GM12891 (cell line): ENCODE measurements at regions not wholly inside any gene's neighbourhood (a gene's known extent, or its start where the extent isn't known, plus 50 kb on each side); places are given as distances from the start of the nearest gene placed in this dataset.

Experiments
- PAX5 ChIP-seq: IDR thresholded peaks from 2 replicates; pipeline ENCODE4 v1.6.1; 2011; ENCODE audit warnings: low read length, moderate library complexity, mild to moderate bottlenecking; ENCODE audit not compliant: insufficient read depth, severe bottlenecking
- POLR2A ChIP-seq: IDR thresholded peaks from 2 replicates; pipeline ENCODE4 v1.6.1; 2011; ENCODE audit warnings: low read depth, low read length, control low read depth

- TF ChIP-seq POLR2A (no peak), PAX5 (no peak)
These were observed 181.4 kb upstream of the RBPJ start for GRCh38 chr4:26139310-26139924.
